HK-2 (cell line): ENCODE measurements at regions not wholly inside any gene's neighbourhood (a gene's known extent, or its start where the extent isn't known, plus 50 kb on each side); places are given as distances from the start of the nearest gene placed in this dataset.

ENCODE experiments used
- DNase-seq: peaks from one replicate; pipeline ENCODE4 v3.0.0-alpha.2; 2018; ENCODE audit not compliant: unreplicated experiment

- DNase-seq = no peak
Measured at GRCh38 chr4:30875658-30876269, 155.6 kb downstream of the PCDH7 start.

- DNase-seq = no peak
Measured at GRCh38 chr4:30879855-30880598, 159.9 kb downstream of the PCDH7 start.

GRCh38 chr4:30881985-30882384, 161.8 kb downstream of the PCDH7 start:
- no peak for DNase-seq

GRCh38 chr4:30882443-30882842, 162.3 kb downstream of the PCDH7 start:
- DNase-seq = no peak

- no peak for DNase-seq
Measured at GRCh38 chr4:30882995-30883675, 163.0 kb downstream of the PCDH7 start.

- DNase-seq = no peak
Measured at GRCh38 chr4:30901461-30902451, 181.6 kb downstream of the PCDH7 start.

GRCh38 chr4:30903502-30904214, 183.5 kb downstream of the PCDH7 start:
- DNase-seq = no peak

GRCh38 chr4:30904215-30904555, 184.0 kb downstream of the PCDH7 start:
- DNase-seq = no peak

- DNase-seq = no peak
Measured at GRCh38 chr4:30904588-30904987, 184.4 kb downstream of the PCDH7 start.

GRCh38 chr4:30912098-30912714, 192.0 kb downstream of the PCDH7 start:
- no peak for DNase-seq

- DNase-seq = no peak
Measured at GRCh38 chr4:30916337-30917274, 196.4 kb downstream of the PCDH7 start.

GRCh38 chr4:30917946-30918345, 197.8 kb downstream of the PCDH7 start:
- DNase-seq = no peak

GRCh38 chr4:30919458-30919857, 199.3 kb downstream of the PCDH7 start:
- DNase-seq = no peak

- DNase-seq = no peak
Measured at GRCh38 chr4:30920043-30920442, 199.9 kb downstream of the PCDH7 start.

GRCh38 chr4:30922625-30923024, 202.5 kb downstream of the PCDH7 start:
- DNase-seq = no peak

GRCh38 chr4:30924495-30924894, 204.3 kb downstream of the PCDH7 start:
- no peak for DNase-seq

- DNase-seq = no peak
Measured at GRCh38 chr4:30929649-30930048, 209.5 kb downstream of the PCDH7 start.

GRCh38 chr4:30930276-30930675, 210.1 kb downstream of the PCDH7 start:
- DNase-seq = no peak

GRCh38 chr4:30932581-30932980, 212.4 kb downstream of the PCDH7 start:
- DNase-seq = no peak

- no peak for DNase-seq
Measured at GRCh38 chr4:30939069-30939468, 218.9 kb downstream of the PCDH7 start.
